ENCODE measurements at regions not wholly inside any gene's neighbourhood (a gene's known extent, or its start where the extent isn't known, plus 50 kb on each side); places are given as distances from the start of the nearest gene placed in this dataset.
"Not testable (repeated sequence)": the region's sequence is repeated elsewhere in the genome, so short reads cannot be mapped to it uniquely, and the experiment has no call there.

DNA sequence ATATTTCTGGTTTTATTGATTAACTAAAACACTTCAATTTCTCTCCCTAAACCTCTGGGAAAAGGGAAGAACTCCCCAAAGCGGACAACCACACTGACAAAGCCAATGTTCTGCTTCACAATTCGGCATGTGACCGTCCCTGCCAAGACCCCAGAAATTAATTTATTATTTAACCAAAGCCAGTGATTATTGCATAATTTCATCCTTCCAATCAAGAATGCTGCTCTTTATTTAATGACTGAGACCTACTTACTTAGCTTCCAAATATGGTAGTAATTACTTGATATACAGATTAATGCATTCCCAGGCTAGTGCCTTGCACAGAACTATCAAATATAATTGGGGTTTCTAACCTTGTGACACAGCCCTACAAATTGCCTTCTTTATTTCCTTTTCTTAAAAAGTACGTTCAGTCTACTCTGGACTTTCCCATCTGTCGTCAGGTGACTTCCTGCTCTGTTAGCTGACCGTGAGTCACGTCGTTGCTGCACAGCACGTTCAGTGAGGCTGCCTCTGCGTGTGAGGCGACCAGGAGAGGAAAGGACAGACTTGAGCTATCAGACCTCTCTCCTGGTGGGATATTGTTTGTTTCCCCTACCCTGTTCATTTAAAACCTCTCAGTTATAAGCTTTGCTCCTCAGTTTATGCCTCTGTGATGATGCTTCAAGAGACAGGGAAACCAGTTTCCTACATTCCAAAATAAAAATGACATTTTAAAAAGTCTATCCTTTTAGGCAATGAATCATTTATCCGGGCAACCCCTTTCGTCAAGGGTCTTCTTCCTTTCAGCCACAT is 55.7 kb upstream of the TNFAIP3 start:
- peak; percentile 79 for DNase-seq

GRCh38 chr6:137811916-137812553 is 55.0 kb upstream of the TNFAIP3 start:
- DNase-seq: no peak

GRCh38 chr6:137813308-137813970 is 53.6 kb upstream of the TNFAIP3 start:
- no peak for DNase-seq

- not testable (repeated sequence) for DNase-seq
Measured at GRCh38 chr6:137814030-137814429, 53.0 kb upstream of the TNFAIP3 start.

DNA sequence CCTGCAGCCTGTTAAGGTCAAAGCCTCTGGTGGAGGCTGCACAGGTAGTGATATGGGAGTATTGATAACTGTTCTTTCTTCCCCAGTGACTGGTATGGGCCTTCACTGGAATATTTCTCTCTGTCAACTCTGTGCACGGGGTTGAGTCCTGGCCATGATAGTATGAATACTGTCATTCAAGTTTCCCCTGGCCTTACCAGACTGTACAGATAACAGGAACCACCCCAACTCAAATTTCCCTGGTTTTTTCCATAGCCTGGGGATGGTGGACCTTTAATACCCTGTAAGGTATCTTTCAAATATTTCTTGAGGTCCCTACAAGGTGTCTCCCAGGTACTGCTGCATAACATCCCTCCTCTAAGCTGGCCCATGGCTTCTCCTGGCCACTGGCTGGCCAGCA is 51.4 kb upstream of the TNFAIP3 start:
- DNase-seq: no peak

GRCh38 chr6:137816133-137816579 is 50.9 kb upstream of the TNFAIP3 start:
- DNase-seq: no peak

GRCh38 chr6:137816688-137817618 is 50.1 kb upstream of the TNFAIP3 start:
- DNase-seq: no peak

Data from NCI-H226 (cell line).